GM21423 (cell line): ENCODE measurements at regions not wholly inside any gene's neighbourhood (a gene's known extent, or its start where the extent isn't known, plus 50 kb on each side); places are given as distances from the start of the nearest gene placed in this dataset.
"Not testable (repeated sequence)": the region's sequence is repeated elsewhere in the genome, so short reads cannot be mapped to it uniquely, and the experiment has no call there.

Experiments
- ATAC-seq: cut with Tn5 transposase; IDR thresholded peaks from one replicate; pipeline ENCODE4 v1.9.1; 2021; ENCODE audit warnings: mild to moderate bottlenecking, moderate library complexity; ENCODE audit not compliant: unreplicated experiment

GRCh38 chr12:13367973-13368372, 171.4 kb downstream of the EMP1 start:
- no peak for ATAC-seq

- no peak for ATAC-seq
These were observed 169.3 kb downstream of the EMP1 start for GRCh38 chr12:13365748-13366366.

GRCh38 chr12:13362260-13362841, 165.8 kb downstream of the EMP1 start:
- ATAC-seq, result peak; percentile 86

- ATAC-seq, result no peak
These were observed 163.1 kb downstream of the EMP1 start for GRCh38 chr12:13359636-13360035.

- ATAC-seq, result no peak
These were observed 161.9 kb downstream of the EMP1 start for GRCh38 chr12:13358391-13358905.

GRCh38 chr12:13350946-13351345, 154.4 kb downstream of the EMP1 start:
- ATAC-seq, result no peak

GRCh38 chr12:13350381-13350780, 153.9 kb downstream of the EMP1 start:
- ATAC-seq, result no peak

- no peak for ATAC-seq
These were observed 151.9 kb downstream of the EMP1 start for GRCh38 chr12:13348464-13348863.

- no peak for ATAC-seq
These were observed 150.9 kb downstream of the EMP1 start for GRCh38 chr12:13347241-13348043.

- no peak for ATAC-seq
These were observed 149.2 kb downstream of the EMP1 start for GRCh38 chr12:13345722-13346121.

GRCh38 chr12:13343375-13343774, 146.8 kb downstream of the EMP1 start:
- ATAC-seq, result no peak

GRCh38 chr12:13342971-13343370, 146.4 kb downstream of the EMP1 start:
- no peak for ATAC-seq

GRCh38 chr12:13340149-13340548, 143.6 kb downstream of the EMP1 start:
- ATAC-seq, result no peak

GRCh38 chr12:13339538-13339937, 143.0 kb downstream of the EMP1 start:
- no peak for ATAC-seq

GRCh38 chr12:13339091-13339490, 142.6 kb downstream of the EMP1 start:
- no peak for ATAC-seq

- no peak for ATAC-seq
These were observed 141.3 kb downstream of the EMP1 start for GRCh38 chr12:13337791-13338190.

- no peak for ATAC-seq
These were observed 139.7 kb downstream of the EMP1 start for GRCh38 chr12:13336216-13336615.

- ATAC-seq, result no peak
These were observed 132.0 kb downstream of the EMP1 start for GRCh38 chr12:13328535-13328934.

- ATAC-seq, result no peak
These were observed 129.6 kb downstream of the EMP1 start for GRCh38 chr12:13326076-13326475.

- not testable (repeated sequence) for ATAC-seq
These were observed 128.5 kb downstream of the EMP1 start for GRCh38 chr12:13325037-13325436.

GRCh38 chr12:13318231-13319015, 121.9 kb downstream of the EMP1 start:
- no peak for ATAC-seq
